ACHN (cell line): ENCODE measurements at regions not wholly inside any gene's neighbourhood (a gene's known extent, or its start where the extent isn't known, plus 50 kb on each side); places are given as distances from the start of the nearest gene placed in this dataset.

ENCODE experiments used
- DNase-seq: peaks from one replicate; pipeline ENCODE4 v3.0.0-alpha.2; 2015
- in situ Hi-C: cut with HindIII; loops from 2 replicates; pipeline ENCODE4 v1.10.0; 2017; ENCODE audit warnings: low sequenced_read_pairs, low pct_ligation_motif_present, low pct_unique_long_range_greater_than_20kb

- in situ Hi-C loops = no loop called here
- DNase-seq = no peak
Observed at GRCh38 chr7:80403686-80404241, 108.1 kb downstream of the GNAT3 start.

- no peak for DNase-seq
Observed at GRCh38 chr7:80401708-80402107, 110.2 kb downstream of the GNAT3 start.

GRCh38 chr7:80393786-80394185 lies 118.1 kb downstream of the GNAT3 start:
- DNase-seq = no peak
- in situ Hi-C loops = no loop called here

More at GRCh38 chr7:80401708-80402107, 110.2 kb downstream of the GNAT3 start:
- in situ Hi-C loops = no loop called here

GRCh38 chr7:80392229-80393169 lies 119.4 kb downstream of the GNAT3 start:
- in situ Hi-C loops = no loop called here
- peak; percentile 64 for DNase-seq

- DNase-seq = no peak
- in situ Hi-C loops = no loop called here
Observed at GRCh38 chr7:80387634-80388193, 124.2 kb downstream of the GNAT3 start.

- DNase-seq = no peak
- in situ Hi-C loops = no loop called here
Observed at GRCh38 chr7:80386686-80387085, 125.2 kb downstream of the GNAT3 start.

- DNase-seq = no peak
- in situ Hi-C loops = no loop called here
Observed at GRCh38 chr7:80385508-80385907, 126.4 kb downstream of the GNAT3 start.

GRCh38 chr7:80380957-80381356 lies 130.9 kb downstream of the GNAT3 start:
- in situ Hi-C loops = no loop called here
- no peak for DNase-seq

- no peak for DNase-seq
- in situ Hi-C loops = no loop called here
Observed at GRCh38 chr7:80379034-80379982, 132.6 kb downstream of the GNAT3 start.

- in situ Hi-C loops = no loop called here
- DNase-seq = no peak
Observed at GRCh38 chr7:80374321-80374720, 137.5 kb downstream of the GNAT3 start.

GRCh38 chr7:80373429-80374032 lies 138.3 kb downstream of the GNAT3 start:
- DNase-seq = no peak
- in situ Hi-C loops = no loop called here

GRCh38 chr7:80372415-80372814 lies 139.4 kb downstream of the GNAT3 start:
- in situ Hi-C loops = no loop called here
- DNase-seq = no peak

GRCh38 chr7:80370587-80370986 lies 141.3 kb downstream of the GNAT3 start:
- in situ Hi-C loops = no loop called here
- no peak for DNase-seq

GRCh38 chr7:80369321-80369720 lies 142.5 kb downstream of the GNAT3 start:
- in situ Hi-C loops = no loop called here

GRCh38 chr7:80362677-80363076 lies 149.2 kb downstream of the GNAT3 start:
- DNase-seq = no peak
- in situ Hi-C loops = no loop called here

More at GRCh38 chr7:80369321-80369720, 142.5 kb downstream of the GNAT3 start:
- no peak for DNase-seq

- in situ Hi-C loops = no loop called here
- no peak for DNase-seq
Observed at GRCh38 chr7:80362010-80362618, 149.8 kb downstream of the GNAT3 start.

- in situ Hi-C loops = no loop called here
- no peak for DNase-seq
Observed at GRCh38 chr7:80359476-80359875, 152.4 kb downstream of the GNAT3 start.

- in situ Hi-C loops = no loop called here
- DNase-seq = no peak
Observed at GRCh38 chr7:80359029-80359428, 152.8 kb downstream of the GNAT3 start.
